ENCODE measurements at regions not wholly inside any gene's neighbourhood (a gene's known extent, or its start where the extent isn't known, plus 50 kb on each side); places are given as distances from the start of the nearest gene placed in this dataset.
A peak's percentile ranks its signal among the peaks of the same experiment; 100 is the strongest.

DNA sequence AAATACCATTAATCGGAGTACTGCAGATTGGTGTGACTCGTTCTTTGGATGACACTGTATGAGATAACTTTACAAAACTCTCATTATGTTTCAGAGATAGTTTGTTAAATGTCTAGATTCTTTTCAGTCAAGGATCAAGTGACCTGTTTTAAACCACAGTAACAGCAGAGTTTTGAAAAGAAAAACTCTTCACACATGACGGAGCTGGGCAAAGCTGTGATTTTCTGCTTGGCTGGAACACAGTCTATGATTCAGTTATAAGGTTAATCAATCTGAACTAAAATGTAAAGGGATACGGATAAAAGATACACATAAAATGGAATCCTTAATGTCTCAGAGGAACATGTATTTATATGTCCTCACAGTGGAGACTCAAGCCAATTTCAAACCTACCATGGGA is 573.2 kb downstream of the PRKD1 start:
- Histone ChIP-seq H3K36me3 (ENCODE audit: control insufficient read depth, insufficient read depth, low read length) (no peaks in the 10 kb centered on the region), H3K27me3 (ENCODE audit: control insufficient read depth, insufficient read depth, low read length, poor library complexity, severe bottlenecking) (no peaks in the 10 kb centered on the region), H3K27ac (ENCODE audit: insufficient read depth, low read depth, low read length, poor library complexity, severe bottlenecking) (no peak overlapping the region), H3K4me1 (ENCODE audit: control insufficient read depth, insufficient read depth, low read length) (no peaks in the 10 kb centered on the region), H3K9me3 (ENCODE audit: control insufficient read depth, low read length) (no peaks in the 10 kb centered on the region), H3K4me3 (ENCODE audit: insufficient read depth, low read depth, low read length) (no peak overlapping the region)
- 92 to 100% methylated on average over 4 of the region's 4 CpGs for WGBS, 2 experiments

DNA sequence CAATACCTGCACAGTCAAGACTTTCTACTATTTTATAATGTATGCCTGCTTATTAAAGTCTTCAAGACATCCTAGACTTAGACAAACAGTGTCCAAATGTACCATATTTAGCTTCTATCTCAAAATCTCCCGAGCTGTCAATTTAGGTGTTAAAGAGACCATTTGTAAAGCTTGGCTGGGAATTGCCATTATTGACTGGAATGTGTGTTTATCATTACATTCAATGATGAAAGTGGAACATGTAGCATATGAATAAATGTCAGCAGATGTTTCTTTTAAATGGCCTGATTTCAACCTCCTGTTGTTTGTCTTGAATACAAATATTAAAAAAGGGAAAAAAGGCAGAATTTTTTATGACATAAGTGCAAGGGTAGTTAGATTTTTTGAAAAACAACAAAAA is 572.3 kb downstream of the PRKD1 start:
- no peaks in the 10 kb centered on the region for H3K4me1 ChIP-seq (ENCODE audit: control insufficient read depth, insufficient read depth, low read length)
- WGBS, 2 experiments, result 88 to 100% methylated on average over 1 of the region's 1 CpG

DNA sequence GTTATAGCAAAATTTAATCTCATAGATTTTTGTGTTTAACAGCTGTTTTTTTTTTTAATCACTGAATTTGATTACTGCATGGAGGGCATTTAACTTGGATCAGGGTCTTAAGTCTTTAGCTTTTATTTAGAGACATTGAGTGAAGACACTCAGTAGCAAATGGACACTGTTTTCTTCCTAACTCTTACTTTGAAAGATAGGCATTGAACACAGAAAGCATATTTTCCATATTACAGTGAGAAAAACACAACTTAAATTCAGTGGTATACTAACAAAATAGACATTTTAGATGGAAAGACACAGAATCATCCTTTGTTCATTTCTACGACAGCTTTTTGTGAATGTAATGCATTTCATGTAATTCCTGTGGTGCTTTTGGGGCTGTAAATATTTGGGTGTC is 571.8 kb downstream of the PRKD1 start:
- Histone ChIP-seq H3K27me3 (ENCODE audit: control insufficient read depth, insufficient read depth, low read length, poor library complexity, severe bottlenecking) (no peaks in the 10 kb centered on the region), H3K9me3 (ENCODE audit: control insufficient read depth, low read length) (no peaks in the 10 kb centered on the region), H3K4me3 (ENCODE audit: insufficient read depth, low read depth, low read length) (no peak overlapping the region), H3K4me1 (ENCODE audit: control insufficient read depth, insufficient read depth, low read length) (no peaks in the 10 kb centered on the region), H3K27ac (ENCODE audit: insufficient read depth, low read depth, low read length, poor library complexity, severe bottlenecking) (no peak overlapping the region), H3K36me3 (ENCODE audit: control insufficient read depth, insufficient read depth, low read length) (no peaks in the 10 kb centered on the region)
- WGBS, 2 experiments, result 100% methylated on average over 1 of the region's 1 CpG

More for the DNA sequence above, 572.3 kb downstream of the PRKD1 start:
- Histone ChIP-seq H3K36me3 (ENCODE audit: control insufficient read depth, insufficient read depth, low read length) (no peaks in the 10 kb centered on the region), H3K27ac (ENCODE audit: insufficient read depth, low read depth, low read length, poor library complexity, severe bottlenecking) (no peak overlapping the region), H3K4me3 (ENCODE audit: insufficient read depth, low read depth, low read length) (no peak overlapping the region), H3K9me3 (ENCODE audit: control insufficient read depth, low read length) (no peaks in the 10 kb centered on the region), H3K27me3 (ENCODE audit: control insufficient read depth, insufficient read depth, low read length, poor library complexity, severe bottlenecking) (no peaks in the 10 kb centered on the region)

DNA sequence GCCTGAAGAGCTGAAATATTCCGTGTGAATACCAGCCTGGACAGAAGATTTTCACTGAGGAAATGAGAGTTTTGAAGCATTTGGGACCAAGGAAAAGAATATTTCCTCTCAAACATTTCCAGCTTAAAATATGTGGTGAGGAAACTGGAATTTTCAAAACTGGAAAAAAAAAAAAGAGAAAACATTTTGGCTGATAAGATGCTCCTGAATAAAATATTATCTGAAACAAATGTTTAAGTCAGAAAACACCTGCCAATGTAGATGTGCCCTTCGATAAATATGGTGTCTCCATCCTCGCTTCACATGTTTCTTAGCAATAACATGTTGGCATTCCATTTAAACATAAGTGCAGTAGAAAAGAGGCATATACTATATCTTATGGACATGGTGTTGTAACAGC is 567.0 kb downstream of the PRKD1 start:
- H3K36me3 ChIP-seq (ENCODE audit: control insufficient read depth, insufficient read depth, low read length), result no peaks in the 10 kb centered on the region
- H3K9me3 ChIP-seq (ENCODE audit: control insufficient read depth, low read length), result no peaks in the 10 kb centered on the region
- no peak overlapping the region for H3K4me3 ChIP-seq (ENCODE audit: insufficient read depth, low read depth, low read length)
- no peaks in the 10 kb centered on the region for H3K27me3 ChIP-seq (ENCODE audit: control insufficient read depth, insufficient read depth, low read length, poor library complexity, severe bottlenecking)
- 90 to 93% methylated on average over 3 of the region's 3 CpGs for WGBS, 2 experiments
- no peak overlapping the region for H3K27ac ChIP-seq (ENCODE audit: insufficient read depth, low read depth, low read length, poor library complexity, severe bottlenecking)
- H3K4me1 ChIP-seq (ENCODE audit: control insufficient read depth, insufficient read depth, low read length), result no peaks in the 10 kb centered on the region

DNA sequence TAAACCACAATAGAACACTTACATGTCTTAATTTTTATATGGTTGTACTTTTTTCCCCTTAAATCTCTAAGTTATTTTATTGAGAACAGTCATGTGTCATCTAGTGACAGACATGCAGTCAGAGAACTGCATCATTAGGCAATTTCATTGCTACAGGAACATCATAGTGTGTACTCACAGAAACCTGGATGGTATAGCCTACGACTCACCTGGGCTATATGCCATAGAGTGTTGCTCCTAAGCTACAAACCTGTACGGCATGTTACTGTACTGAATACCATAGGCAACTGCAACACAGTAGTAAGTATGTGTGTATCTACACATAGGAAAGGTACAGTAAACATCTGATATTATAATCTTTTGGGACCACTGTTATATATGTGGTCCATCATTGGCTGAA is 557.6 kb downstream of the PRKD1 start:
- Histone ChIP-seq H3K27me3 (ENCODE audit: control insufficient read depth, insufficient read depth, low read length, poor library complexity, severe bottlenecking) (no peaks in the 10 kb centered on the region), H3K9me3 (ENCODE audit: control insufficient read depth, low read length) (no peaks in the 10 kb centered on the region), H3K36me3 (ENCODE audit: control insufficient read depth, insufficient read depth, low read length) (no peaks in the 10 kb centered on the region), H3K27ac (ENCODE audit: insufficient read depth, low read depth, low read length, poor library complexity, severe bottlenecking) (no peak overlapping the region), H3K4me3 (ENCODE audit: insufficient read depth, low read depth, low read length) (no peak overlapping the region), H3K4me1 (ENCODE audit: control insufficient read depth, insufficient read depth, low read length) (no peaks in the 10 kb centered on the region)
- 97 to 100% methylated on average over 2 of the region's 2 CpGs for WGBS, 2 experiments

DNA sequence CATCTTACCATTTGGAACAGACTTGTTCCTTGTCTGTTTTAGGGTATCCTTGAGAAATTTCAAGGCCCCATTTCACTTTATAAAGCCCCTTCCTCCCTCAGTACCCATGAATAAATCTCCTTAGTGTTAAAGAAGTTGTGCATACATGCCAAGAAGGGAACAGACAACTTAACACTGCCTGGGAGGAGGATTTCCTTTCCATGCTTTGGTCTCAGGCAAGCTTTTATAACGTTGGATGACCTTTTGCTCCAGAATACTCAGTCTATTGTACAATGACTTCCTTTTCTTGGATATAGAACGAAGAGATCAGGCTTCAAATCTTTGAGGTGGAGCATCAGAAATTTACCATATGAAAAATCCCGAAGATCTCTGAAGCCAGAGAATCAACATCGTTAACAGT is 551.4 kb downstream of the PRKD1 start:
- Histone ChIP-seq H3K27me3 (ENCODE audit: control insufficient read depth, insufficient read depth, low read length, poor library complexity, severe bottlenecking) (peaks cover 3% of the 10 kb centered on the region), H3K4me1 (ENCODE audit: control insufficient read depth, insufficient read depth, low read length) (no peaks in the 10 kb centered on the region), H3K36me3 (ENCODE audit: control insufficient read depth, insufficient read depth, low read length) (no peaks in the 10 kb centered on the region), H3K4me3 (ENCODE audit: insufficient read depth, low read depth, low read length) (no peak overlapping the region), H3K27ac (ENCODE audit: insufficient read depth, low read depth, low read length, poor library complexity, severe bottlenecking) (no peak overlapping the region), H3K9me3 (ENCODE audit: control insufficient read depth, low read length) (no peaks in the 10 kb centered on the region)
- 84 to 86% methylated on average over 4 of the region's 4 CpGs for WGBS, 2 experiments

DNA sequence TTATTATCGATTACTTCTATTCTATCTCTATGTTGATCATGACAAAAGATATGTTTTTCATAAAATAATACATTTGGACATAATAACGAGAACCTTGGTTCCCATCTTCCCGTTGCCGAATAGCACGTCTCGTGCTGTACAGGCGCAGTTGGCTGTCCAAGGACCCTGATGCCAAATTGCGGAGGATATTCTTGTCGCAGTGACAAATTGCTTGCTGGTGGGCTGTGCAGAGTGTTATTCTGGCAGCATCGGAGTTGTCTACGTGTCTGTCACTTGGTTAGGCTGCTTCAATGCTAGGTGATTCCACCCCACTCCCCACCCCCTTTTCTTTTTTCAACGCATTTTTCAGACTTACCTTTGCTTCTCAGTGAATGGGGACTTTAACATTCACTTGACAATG is 546.8 kb downstream of the PRKD1 start:
- Histone ChIP-seq H3K36me3 (ENCODE audit: control insufficient read depth, insufficient read depth, low read length) (no peaks in the 10 kb centered on the region), H3K27ac (ENCODE audit: insufficient read depth, low read depth, low read length, poor library complexity, severe bottlenecking) (no peak overlapping the region), H3K4me3 (ENCODE audit: insufficient read depth, low read depth, low read length) (no peak overlapping the region), H3K4me1 (ENCODE audit: control insufficient read depth, insufficient read depth, low read length) (no peaks in the 10 kb centered on the region), H3K9me3 (ENCODE audit: control insufficient read depth, low read length) (no peaks in the 10 kb centered on the region), H3K27me3 (ENCODE audit: control insufficient read depth, insufficient read depth, low read length, poor library complexity, severe bottlenecking) (peaks cover 6% of the 10 kb centered on the region)
- WGBS, 2 experiments, result 94% methylated on average over 11 to 12 of the region's 12 CpGs

DNA sequence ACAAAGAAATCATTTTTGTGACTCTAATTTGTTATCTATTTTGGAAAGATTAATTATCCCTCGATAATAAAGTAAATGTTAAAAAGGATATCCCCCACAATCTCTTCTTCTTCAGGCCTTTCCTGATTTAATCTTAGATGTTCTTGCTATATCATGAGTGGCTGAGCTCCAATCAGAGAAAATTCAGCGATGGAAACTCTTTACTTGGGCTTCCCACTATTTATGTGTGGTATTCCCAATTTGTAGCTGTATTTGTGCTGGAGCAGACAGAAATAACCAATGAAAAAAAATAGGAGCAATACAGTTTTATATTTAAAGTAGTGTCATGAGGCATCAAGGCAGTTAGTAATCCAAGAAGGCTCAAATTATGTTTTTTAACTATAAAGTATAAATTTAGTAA is 539.1 kb downstream of the PRKD1 start:
- no peak overlapping the region for H3K4me3 ChIP-seq (ENCODE audit: insufficient read depth, low read depth, low read length)
- peaks cover 6% of the 10 kb centered on the region for H3K27me3 ChIP-seq (ENCODE audit: control insufficient read depth, insufficient read depth, low read length, poor library complexity, severe bottlenecking)
- 89 to 100% methylated on average over 1 of the region's 2 CpGs for WGBS, 2 experiments
- no peak overlapping the region for H3K27ac ChIP-seq (ENCODE audit: insufficient read depth, low read depth, low read length, poor library complexity, severe bottlenecking)
- peaks cover 16% of the 10 kb centered on the region for H3K4me1 ChIP-seq (ENCODE audit: control insufficient read depth, insufficient read depth, low read length)
- H3K9me3 ChIP-seq (ENCODE audit: control insufficient read depth, low read length), result no peaks in the 10 kb centered on the region
- H3K36me3 ChIP-seq (ENCODE audit: control insufficient read depth, insufficient read depth, low read length), result no peaks in the 10 kb centered on the region

DNA sequence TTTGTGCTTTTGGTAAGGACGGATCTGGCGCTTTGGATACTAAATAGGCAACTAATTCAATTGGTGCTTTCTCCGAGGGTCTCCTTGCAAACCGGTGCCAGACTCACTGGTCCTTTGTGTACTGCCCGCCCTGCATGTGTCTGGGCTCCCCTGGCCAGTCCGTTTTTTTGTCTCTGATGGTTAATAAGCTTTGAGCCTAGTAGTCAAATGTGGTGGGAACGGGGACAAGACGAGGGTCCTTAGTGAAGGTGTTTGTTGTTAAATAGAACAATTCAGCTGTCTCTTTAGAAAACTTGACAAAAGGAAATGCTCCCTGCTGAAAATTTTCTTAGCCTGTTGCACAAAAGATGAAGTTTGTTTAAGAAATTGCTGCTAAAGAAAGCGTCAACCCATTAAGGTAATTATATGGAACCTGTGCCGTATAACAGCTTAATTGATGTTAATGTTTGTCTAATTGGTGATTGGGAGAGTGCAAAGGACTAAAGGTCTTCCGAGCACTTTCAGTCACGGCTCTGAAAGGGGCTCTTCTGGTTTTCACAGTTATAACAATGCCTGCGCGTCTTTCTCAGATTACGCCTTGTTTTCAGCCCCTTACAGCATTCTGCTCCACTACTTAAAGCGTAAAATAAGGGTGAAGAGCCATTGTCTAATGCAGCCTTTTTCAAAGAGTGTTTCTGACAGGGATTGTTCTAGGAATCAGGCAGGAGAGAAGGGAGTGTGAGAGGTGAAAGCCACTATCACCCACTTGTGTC is 537.4 kb downstream of the PRKD1 start:
- H3K36me3 ChIP-seq (ENCODE audit: control insufficient read depth, insufficient read depth, low read length), result no peaks in the 10 kb centered on the region
- no peaks in the 10 kb centered on the region for H3K9me3 ChIP-seq (ENCODE audit: control insufficient read depth, low read length)
- 20 to 21% methylated on average over 16 of the region's 16 CpGs for WGBS, 2 experiments
- peak overlapping the region; percentile 2 for H3K27ac ChIP-seq (ENCODE audit: insufficient read depth, low read depth, low read length, poor library complexity, severe bottlenecking)
- H3K27me3 ChIP-seq (ENCODE audit: control insufficient read depth, insufficient read depth, low read length, poor library complexity, severe bottlenecking), result peaks cover 6% of the 10 kb centered on the region
- H3K4me3 ChIP-seq (ENCODE audit: insufficient read depth, low read depth, low read length), result no peak overlapping the region
- H3K4me1 ChIP-seq (ENCODE audit: control insufficient read depth, insufficient read depth, low read length), result peaks cover 16% of the 10 kb centered on the region

DNA sequence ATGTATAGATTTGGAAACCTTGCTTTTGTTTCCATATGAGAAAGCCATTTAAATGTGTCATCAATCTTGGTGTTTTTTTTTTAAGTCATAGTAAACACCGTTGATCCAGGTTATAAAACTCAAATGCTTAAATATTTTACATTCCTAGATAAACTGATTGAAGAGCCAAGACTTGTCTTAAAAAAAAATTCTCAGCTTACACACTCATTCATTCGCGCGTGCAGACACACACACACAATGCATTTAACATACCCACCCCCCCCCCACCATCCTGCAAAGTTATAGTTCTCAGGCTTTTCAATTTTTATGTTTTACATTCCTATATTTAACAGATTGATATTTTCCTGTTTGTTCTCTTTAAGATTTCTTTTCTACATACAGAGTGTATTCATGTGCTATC is 536.4 kb downstream of the PRKD1 start:
- WGBS, 2 experiments, result 90 to 96% methylated on average over 4 of the region's 4 CpGs
- Histone ChIP-seq H3K4me1 (ENCODE audit: control insufficient read depth, insufficient read depth, low read length) (peaks cover 16% of the 10 kb centered on the region), H3K4me3 (ENCODE audit: insufficient read depth, low read depth, low read length) (no peak overlapping the region), H3K27ac (ENCODE audit: insufficient read depth, low read depth, low read length, poor library complexity, severe bottlenecking) (no peak overlapping the region), H3K9me3 (ENCODE audit: control insufficient read depth, low read length) (no peaks in the 10 kb centered on the region), H3K36me3 (ENCODE audit: control insufficient read depth, insufficient read depth, low read length) (no peaks in the 10 kb centered on the region), H3K27me3 (ENCODE audit: control insufficient read depth, insufficient read depth, low read length, poor library complexity, severe bottlenecking) (peaks cover 6% of the 10 kb centered on the region)

DNA sequence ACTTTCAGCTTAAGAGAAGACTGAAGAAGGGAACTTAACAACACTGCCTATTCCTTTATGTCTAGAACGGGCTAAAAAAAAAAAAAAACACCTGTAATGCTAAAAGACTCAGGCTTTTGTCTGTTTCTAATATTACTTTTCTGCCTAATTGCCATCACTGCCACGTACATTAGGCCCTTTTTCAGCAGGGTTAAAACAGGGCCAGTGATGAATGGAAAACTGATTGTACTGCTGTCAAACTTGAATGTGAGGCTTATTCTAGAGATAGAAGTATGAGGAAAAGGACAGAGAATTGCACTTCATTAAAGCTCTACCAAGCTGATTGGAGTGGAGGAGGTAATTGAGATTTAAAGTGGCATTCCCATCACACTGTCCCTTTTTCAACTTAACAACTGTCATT is 535.8 kb downstream of the PRKD1 start:
- WGBS, 2 experiments, result 87 to 92% methylated on average over 2 of the region's 2 CpGs
- Histone ChIP-seq H3K4me3 (ENCODE audit: insufficient read depth, low read depth, low read length) (no peak overlapping the region), H3K27ac (ENCODE audit: insufficient read depth, low read depth, low read length, poor library complexity, severe bottlenecking) (no peak overlapping the region)

More for the DNA sequence above, 535.8 kb downstream of the PRKD1 start:
- no peaks in the 10 kb centered on the region for H3K9me3 ChIP-seq (ENCODE audit: control insufficient read depth, low read length)
- H3K36me3 ChIP-seq (ENCODE audit: control insufficient read depth, insufficient read depth, low read length), result no peaks in the 10 kb centered on the region
- H3K4me1 ChIP-seq (ENCODE audit: control insufficient read depth, insufficient read depth, low read length), result peaks cover 16% of the 10 kb centered on the region
- peaks cover 6% of the 10 kb centered on the region for H3K27me3 ChIP-seq (ENCODE audit: control insufficient read depth, insufficient read depth, low read length, poor library complexity, severe bottlenecking)

Data from ectodermal cell (in vitro differentiated cells).